PC-9 (cell line): ENCODE measurements at regions not wholly inside any gene's neighbourhood (a gene's known extent, or its start where the extent isn't known, plus 50 kb on each side); places are given as distances from the start of the nearest gene placed in this dataset.

Experiments
- BruUV-seq: library from RNA; stranded (reverse); fragments of 400-500 nt; replicated peaks from 2 replicates; lab custom pipeline; 2021; lab: Mats Ljungman, UMichigan
- CTCF ChIA-PET: fragments of 300-600 bp; sonication (Branson Sonifier 250); formaldehyde crosslinking; loops from one replicate; lab custom pipeline; 2022; ENCODE audit warnings: antibody characterized with exemption; lab: Charles Lee
- POLR2A ChIA-PET: fragments of 300-600 bp; sonication (Branson Sonifier 250); formaldehyde crosslinking; loops from one replicate; lab custom pipeline; 2022; ENCODE audit warnings: antibody characterized with exemption; ENCODE audit not compliant: unreplicated experiment; lab: Charles Lee
- DNase-seq, 2 experiments: peaks; one replicate each; pipeline versions ENCODE4 v3.0.0 to v3.0.0-alpha.2; 2015 to 2022; ENCODE audit warnings: mixed read lengths in 1 of 2
- H2AFZ ChIP-seq: fragments of 200-600 bp; sonication (generic); 2 replicates; pipeline ENCODE4 v1.8.1; 2017; ENCODE audit warnings: antibody characterized with exemption
- H3F3A ChIP-seq: fragments of 200-600 bp; sonication (generic); 2 replicates; pipeline ENCODE4 v1.8.1; 2017; ENCODE audit warnings: antibody characterized with exemption, mild to moderate bottlenecking, low read depth; ENCODE audit not compliant: insufficient read depth
- H3K27ac ChIP-seq: fragments of 200-600 bp; sonication (generic); 2 replicates; pipeline ENCODE4 v1.6.1; 2016; ENCODE audit warnings: mixed run types
- H3K27me3 ChIP-seq: fragments of 200-600 bp; sonication (generic); 2 replicates; pipeline ENCODE4 v1.6.1; 2016; ENCODE audit warnings: low read depth, mixed run types; ENCODE audit not compliant: insufficient read depth
- H3K36me3 ChIP-seq: fragments of 200-600 bp; sonication (generic); 2 replicates; pipeline ENCODE4 v1.6.1; 2016; ENCODE audit warnings: low read depth, mixed run types
- H3K4me1 ChIP-seq: fragments of 200-600 bp; sonication (generic); replicated peaks from 2 replicates; pipeline ENCODE4 v1.6.1; 2016; ENCODE audit warnings: mixed run types; ENCODE audit not compliant: insufficient read depth
- H3K4me2 ChIP-seq: fragments of 200-600 bp; sonication (generic); 2 replicates; pipeline ENCODE4 v1.6.1; 2017; ENCODE audit warnings: mixed run types
- H3K4me3 ChIP-seq: fragments of 200-600 bp; sonication (generic); 2 replicates; pipeline ENCODE4 v1.6.1; 2016; ENCODE audit warnings: mixed run types
- H3K79me2 ChIP-seq: fragments of 200-600 bp; sonication (generic); 2 replicates; pipeline ENCODE4 v1.6.1; 2017; ENCODE audit warnings: low read depth, mixed run types
- H3K9me2 ChIP-seq: fragments of 200-600 bp; sonication (generic); 2 replicates; pipeline ENCODE4 v1.8.1; 2017; ENCODE audit warnings: mild to moderate bottlenecking; ENCODE audit not compliant: insufficient read depth
- H3K9me3 ChIP-seq: fragments of 200-600 bp; sonication (generic); 2 replicates; pipeline ENCODE4 v1.8.1; 2016; ENCODE audit warnings: low read depth; ENCODE audit not compliant: insufficient read depth
- H4K20me1 ChIP-seq: fragments of 200-600 bp; sonication (generic); 2 replicates; pipeline ENCODE4 v1.8.1; 2017; ENCODE audit not compliant: insufficient read depth
- CTCF ChIP-seq: fragments of 200-600 bp; sonication (generic); conservative IDR thresholded peaks from 2 replicates; pipeline ENCODE4 v1.6.1; 2017; ENCODE audit warnings: mixed run types, antibody characterized with exemption, mild to moderate bottlenecking, moderate library complexity
- EZH2 ChIP-seq: fragments of 200-600 bp; sonication (generic); IDR thresholded peaks from 2 replicates; pipeline ENCODE4 v1.8.0; 2017; ENCODE audit warnings: antibody characterized with exemption, low read depth
- intact Hi-C: fragments of 100-400 bp; cut with micrococcal nuclease; formaldehyde crosslinking; loops from one replicate; pipeline ENCODE4 v1.10.0; 2022; ENCODE audit not compliant: unreplicated experiment

GRCh38 chr5:4233671-4234070, 638.0 kb downstream of the IRX1 start:
- Histone ChIP-seq H3K4me2 (no peak overlapping the region), H3K27me3 (peaks cover 34% of the 10 kb centered on the region), H3K9me2 (no peaks in the 10 kb centered on the region), H3K4me3 (no peak overlapping the region), H2AFZ (no peak overlapping the region), H3K4me1 (no peaks in the 10 kb centered on the region), H3K36me3 (no peaks in the 10 kb centered on the region), H3K79me2 (no peaks in the 10 kb centered on the region), H3F3A (no peaks in the 10 kb centered on the region), H4K20me1 (no peaks in the 10 kb centered on the region), H3K9me3 (0 out of 2 replicates have a peak, but pooled peaks cover 5% of the 10 kb centered on the region), H3K27ac (no peak overlapping the region)
- ChIA-PET POLR2A (no interaction called here), CTCF (no interaction called here)
- TF ChIP-seq EZH2 (no peak), CTCF (no peak)
- intact Hi-C loops = no loop called here
- no TSS peak for BruUV-seq
- DNase-seq = no peak

DNA sequence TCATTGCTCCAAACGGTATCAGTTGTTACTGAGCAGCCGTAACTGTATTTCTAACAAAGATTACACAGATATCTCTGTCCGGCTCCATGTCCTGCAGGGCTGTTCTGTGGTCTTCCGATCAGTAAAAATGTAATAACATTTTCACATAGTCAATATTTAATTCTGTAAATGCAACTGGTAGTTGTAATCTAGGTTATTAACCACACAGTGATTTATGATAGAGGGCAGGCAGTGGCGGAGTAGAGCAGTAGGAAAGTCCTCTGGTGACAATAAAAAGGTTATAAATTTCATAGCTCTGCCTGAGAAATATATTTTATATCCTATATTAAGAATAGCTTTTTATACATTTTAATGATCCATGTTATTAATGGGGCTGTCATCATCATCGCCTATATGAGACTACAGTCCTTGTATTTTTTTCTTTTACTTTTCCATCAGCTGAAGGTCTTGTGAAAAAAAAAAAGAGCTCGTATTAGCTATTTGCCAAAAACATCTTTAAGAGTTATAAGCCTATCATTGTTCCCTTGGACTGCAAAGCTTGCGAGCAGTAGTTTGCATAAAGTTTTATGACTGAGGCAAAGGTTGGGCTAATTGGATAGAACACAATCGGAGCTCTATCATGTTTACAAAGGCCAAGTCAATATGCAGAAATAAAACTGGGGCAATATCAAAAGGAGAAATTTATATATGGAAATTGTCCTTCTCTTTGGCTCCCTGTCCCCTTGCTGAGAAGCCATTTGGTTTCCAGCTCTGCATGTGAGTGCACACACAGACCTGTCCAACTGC, 648.0 kb downstream of the IRX1 start:
- Histone ChIP-seq H3K4me2 (no peak overlapping the region), H3K4me1 (no peaks in the 10 kb centered on the region), H3F3A (no peaks in the 10 kb centered on the region), H3K27ac (no peak overlapping the region), H3K36me3 (no peaks in the 10 kb centered on the region), H3K9me3 (no peaks in the 10 kb centered on the region), H2AFZ (no peak overlapping the region), H3K9me2 (no peaks in the 10 kb centered on the region; the same call in 1 of the 2 replicates), H3K4me3 (no peak overlapping the region), H3K79me2 (no peaks in the 10 kb centered on the region), H4K20me1 (no peaks in the 10 kb centered on the region), H3K27me3 (peaks cover 55% of the 10 kb centered on the region)
- CTCF ChIA-PET = no interaction called here
- TF ChIP-seq CTCF (no peak), EZH2 (no peak)
- POLR2A ChIA-PET = no interaction called here
- no TSS peak for BruUV-seq
- intact Hi-C loops = no loop called here
- no peak for DNase-seq

GRCh38 chr5:4244306-4244705, 648.7 kb downstream of the IRX1 start:
- Histone ChIP-seq H3K79me2 (no peaks in the 10 kb centered on the region), H3K4me2 (no peak overlapping the region), H3K4me3 (no peak overlapping the region), H3K36me3 (no peaks in the 10 kb centered on the region), H2AFZ (no peak overlapping the region), H3K9me3 (no peaks in the 10 kb centered on the region), H3F3A (no peaks in the 10 kb centered on the region), H3K4me1 (no peaks in the 10 kb centered on the region), H4K20me1 (no peaks in the 10 kb centered on the region), H3K9me2 (no peaks in the 10 kb centered on the region; the same call in 1 of the 2 replicates), H3K27me3 (peaks cover 55% of the 10 kb centered on the region), H3K27ac (no peak overlapping the region)
- intact Hi-C loops = no loop called here
- POLR2A ChIA-PET = no interaction called here
- DNase-seq = no peak
- CTCF ChIA-PET = no interaction called here
- no TSS peak for BruUV-seq
- TF ChIP-seq EZH2 (no peak), CTCF (no peak)
